HUES48 (cell line): ENCODE measurements at regions not wholly inside any gene's neighbourhood (a gene's known extent, or its start where the extent isn't known, plus 50 kb on each side); places are given as distances from the start of the nearest gene placed in this dataset.

Source experiments
- H3K27ac ChIP-seq: one replicate; pipeline ENCODE4 v1.7.0; 2013; ENCODE audit warnings: low read depth, low read length, inconsistent platforms
- H3K27me3 ChIP-seq: 2 replicates; pipeline ENCODE4 v1.6.1; 2013; ENCODE audit warnings: mild to moderate bottlenecking, low read length; ENCODE audit not compliant: control insufficient read depth, insufficient read depth
- H3K36me3 ChIP-seq: 2 replicates; pipeline ENCODE4 v1.6.1; 2013; ENCODE audit warnings: low read length; ENCODE audit not compliant: control insufficient read depth, insufficient read depth
- H3K4me1 ChIP-seq: 2 replicates; pipeline ENCODE4 v1.6.1; 2013; ENCODE audit warnings: mild to moderate bottlenecking, low read length; ENCODE audit not compliant: control insufficient read depth, insufficient read depth
- H3K4me3 ChIP-seq: 2 replicates; pipeline ENCODE4 v1.5.1; 2013; ENCODE audit warnings: mild to moderate bottlenecking, low read depth, low read length
- H3K9ac ChIP-seq: 2 replicates; pipeline ENCODE4 v1.6.1; 2013; ENCODE audit warnings: mild to moderate bottlenecking, low read depth, low read length, moderate library complexity
- H3K9me3 ChIP-seq: 2 replicates; pipeline ENCODE4 v1.6.1; 2013; ENCODE audit warnings: low read length; ENCODE audit not compliant: control insufficient read depth, insufficient read depth

- H3K9me3 ChIP-seq: no peaks in the 10 kb centered on the region
- no peak overlapping the region for H3K4me3 ChIP-seq
- H3K36me3 ChIP-seq: no peaks in the 10 kb centered on the region
- H3K27me3 ChIP-seq: no peaks in the 10 kb centered on the region
- H3K27ac ChIP-seq: no peak overlapping the region
- H3K4me1 ChIP-seq: no peaks in the 10 kb centered on the region; the same call in 1 of the 2 replicates
- no peak overlapping the region for H3K9ac ChIP-seq
These were observed 114.3 kb downstream of the SNAPC1 start for GRCh38 chr14:61876362-61877034.

GRCh38 chr14:61877035-61877390 lies 114.8 kb downstream of the SNAPC1 start:
- Histone ChIP-seq H3K27me3 (no peaks in the 10 kb centered on the region), H3K4me3 (no peak overlapping the region), H3K9ac (no peak overlapping the region), H3K4me1 (no peaks in the 10 kb centered on the region; the same call in 1 of the 2 replicates), H3K9me3 (no peaks in the 10 kb centered on the region), H3K27ac (no peak overlapping the region), H3K36me3 (no peaks in the 10 kb centered on the region)

DNA sequence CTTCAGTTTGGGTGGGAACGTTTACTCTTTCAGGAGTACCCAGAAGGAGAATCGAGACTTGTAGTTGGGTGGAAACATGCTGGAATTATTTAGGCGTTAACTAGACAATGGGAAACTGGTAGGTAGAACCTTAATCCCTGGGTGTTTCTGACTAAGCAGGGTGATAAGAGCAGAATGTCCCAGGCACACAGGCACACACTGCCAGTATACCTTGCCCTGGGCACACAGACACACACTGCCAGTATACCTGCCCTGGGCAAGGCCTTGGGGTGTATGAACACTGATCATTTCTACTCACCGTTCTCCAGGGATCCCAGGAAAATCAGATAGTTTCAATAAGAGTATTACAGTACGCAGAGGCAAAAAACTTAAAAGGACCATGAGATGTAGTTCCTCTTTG lies 115.5 kb downstream of the SNAPC1 start:
- Histone ChIP-seq H3K4me3 (no peak overlapping the region), H3K4me1 (no peaks in the 10 kb centered on the region; the same call in 1 of the 2 replicates), H3K9me3 (no peaks in the 10 kb centered on the region), H3K27me3 (no peaks in the 10 kb centered on the region), H3K36me3 (no peaks in the 10 kb centered on the region), H3K27ac (no peak overlapping the region), H3K9ac (no peak overlapping the region)

GRCh38 chr14:61878931-61879330 lies 116.7 kb downstream of the SNAPC1 start:
- no peak overlapping the region for H3K27ac ChIP-seq
- H3K36me3 ChIP-seq: no peaks in the 10 kb centered on the region
- no peak overlapping the region for H3K9ac ChIP-seq
- no peaks in the 10 kb centered on the region for H3K27me3 ChIP-seq
- H3K4me1 ChIP-seq: no peaks in the 10 kb centered on the region; the same call in 1 of the 2 replicates
- H3K9me3 ChIP-seq: no peaks in the 10 kb centered on the region
- no peak overlapping the region for H3K4me3 ChIP-seq

DNA sequence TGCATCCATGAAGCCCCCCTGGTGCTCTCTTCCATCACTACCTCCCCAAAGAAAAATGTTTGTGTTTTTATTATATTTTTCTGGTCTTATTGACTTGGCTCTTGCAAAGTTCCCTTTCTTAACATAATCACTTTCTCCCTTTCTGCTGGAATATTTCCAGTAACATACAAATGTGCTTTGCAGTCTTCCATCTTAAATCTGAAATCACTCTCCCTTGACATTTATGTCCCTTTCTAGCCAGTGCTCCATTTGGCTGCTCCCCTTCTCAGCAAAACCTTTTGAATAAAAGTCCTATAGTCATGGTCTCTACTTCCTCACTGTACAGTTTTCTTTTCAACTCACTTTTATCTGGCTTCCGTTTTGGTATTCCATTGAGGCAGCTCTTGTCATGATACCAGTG lies 118.8 kb downstream of the SNAPC1 start:
- H3K36me3 ChIP-seq: no peaks in the 10 kb centered on the region
- H3K4me1 ChIP-seq: no peaks in the 10 kb centered on the region; the same call in 1 of the 2 replicates
- no peaks in the 10 kb centered on the region for H3K9me3 ChIP-seq
- H3K27me3 ChIP-seq: no peaks in the 10 kb centered on the region
- no peak overlapping the region for H3K4me3 ChIP-seq
- no peak overlapping the region for H3K9ac ChIP-seq
- H3K27ac ChIP-seq: no peak overlapping the region

DNA sequence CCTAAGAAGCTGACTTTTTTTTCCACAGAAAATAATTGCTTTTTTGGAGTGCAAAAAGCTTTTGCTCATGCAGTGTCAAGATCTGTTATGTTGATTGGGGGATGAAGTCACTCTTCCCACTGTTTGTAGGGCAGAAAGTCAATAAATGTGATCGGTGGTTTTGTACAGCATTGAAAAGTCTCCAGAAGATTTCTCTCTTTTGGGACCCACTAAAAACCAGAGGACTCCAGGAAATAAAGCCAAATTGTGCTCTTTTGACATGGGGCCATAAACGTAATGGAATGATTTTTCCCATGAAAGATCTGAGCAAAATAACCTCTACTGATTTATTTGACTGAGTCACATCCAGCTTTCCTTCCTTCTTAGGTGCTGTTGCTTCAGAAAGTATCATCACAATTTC lies 122.5 kb downstream of the SNAPC1 start:
- no peaks in the 10 kb centered on the region for H3K9me3 ChIP-seq
- H3K4me1 ChIP-seq: no peaks in the 10 kb centered on the region; the same call in 1 of the 2 replicates
- H3K27ac ChIP-seq: no peak overlapping the region
- no peak overlapping the region for H3K4me3 ChIP-seq
- H3K9ac ChIP-seq: no peak overlapping the region
- H3K27me3 ChIP-seq: no peaks in the 10 kb centered on the region
- H3K36me3 ChIP-seq: no peaks in the 10 kb centered on the region

DNA sequence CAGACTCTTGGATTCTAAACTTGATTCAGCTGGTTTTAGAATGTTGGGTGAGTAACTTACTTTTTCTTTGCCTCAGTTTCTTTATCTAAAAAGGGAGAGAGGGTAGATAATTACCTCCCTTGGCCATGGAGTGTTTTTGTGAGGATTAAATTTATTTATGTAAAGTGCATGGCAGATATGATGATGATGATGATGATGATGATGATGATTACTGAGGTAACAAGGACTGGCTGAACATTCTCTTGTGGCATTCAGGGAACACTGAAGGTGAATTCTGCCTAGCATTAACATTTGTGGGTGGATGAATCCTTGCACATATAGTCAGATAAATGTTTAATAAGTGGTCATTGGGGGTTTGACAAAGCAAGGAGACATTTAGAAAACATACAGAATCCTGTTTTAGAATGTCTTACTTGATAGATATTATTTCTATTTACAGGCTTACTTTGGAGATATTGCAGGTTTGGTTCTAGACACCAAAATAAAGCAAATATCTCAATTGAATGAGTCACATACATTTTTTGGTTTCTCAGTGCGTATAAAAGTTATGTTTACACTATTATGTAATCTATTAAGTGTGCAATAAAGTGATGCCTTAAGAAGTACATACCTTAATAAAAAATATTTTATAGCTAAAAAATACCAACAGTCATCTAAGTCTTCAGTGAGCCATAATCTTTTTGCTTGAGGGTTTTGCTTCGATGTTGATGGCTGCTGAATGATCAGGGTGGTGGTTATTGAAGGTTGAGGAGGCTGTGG lies 123.2 kb downstream of the SNAPC1 start:
- Histone ChIP-seq H3K27ac (no peak overlapping the region), H3K9me3 (no peaks in the 10 kb centered on the region), H3K4me1 (no peaks in the 10 kb centered on the region; the same call in 1 of the 2 replicates), H3K27me3 (no peaks in the 10 kb centered on the region), H3K9ac (no peak overlapping the region), H3K36me3 (no peaks in the 10 kb centered on the region), H3K4me3 (no peak overlapping the region)

- Histone ChIP-seq H3K9ac (no peak overlapping the region), H3K27ac (no peak overlapping the region), H3K9me3 (no peaks in the 10 kb centered on the region), H3K4me1 (peaks cover 15% of the 10 kb centered on the region), H3K27me3 (no peaks in the 10 kb centered on the region), H3K4me3 (no peak overlapping the region), H3K36me3 (no peaks in the 10 kb centered on the region)
These were observed 125.4 kb downstream of the SNAPC1 start for GRCh38 chr14:61887628-61888027.

- H3K36me3 ChIP-seq: no peaks in the 10 kb centered on the region
- no peak overlapping the region for H3K4me3 ChIP-seq
- H3K27me3 ChIP-seq: no peaks in the 10 kb centered on the region
- H3K4me1 ChIP-seq: peaks cover 19% of the 10 kb centered on the region
- H3K27ac ChIP-seq: no peak overlapping the region
- H3K9me3 ChIP-seq: no peaks in the 10 kb centered on the region
- no peak overlapping the region for H3K9ac ChIP-seq
These were observed 127.7 kb downstream of the SNAPC1 start for GRCh38 chr14:61889914-61890351.

DNA sequence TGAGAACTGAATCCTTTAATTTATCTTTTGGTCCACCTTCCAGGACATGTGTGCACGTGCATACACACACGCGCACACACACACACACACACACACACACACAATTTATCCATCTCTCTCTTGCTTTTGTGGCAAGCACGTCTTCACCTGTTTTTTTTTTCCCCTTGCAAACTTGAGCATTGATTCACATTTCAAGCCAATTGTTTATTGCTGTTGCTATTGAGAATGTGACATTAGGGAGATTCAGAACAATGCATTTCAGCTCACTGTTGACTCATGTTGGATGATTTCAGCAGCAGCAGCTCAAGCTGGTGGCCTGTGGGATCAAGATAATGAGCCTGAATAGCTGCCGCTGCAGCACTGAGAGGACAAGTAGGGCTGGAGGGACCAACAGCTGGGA lies 128.9 kb downstream of the SNAPC1 start:
- Histone ChIP-seq H3K27ac (peak overlapping the region; percentile 24), H3K36me3 (no peaks in the 10 kb centered on the region), H3K4me1 (peaks cover 19% of the 10 kb centered on the region), H3K27me3 (no peaks in the 10 kb centered on the region), H3K9me3 (no peaks in the 10 kb centered on the region), H3K4me3 (no peak overlapping the region), H3K9ac (no peak overlapping the region)

- no peaks in the 10 kb centered on the region for H3K27me3 ChIP-seq
- H3K9ac ChIP-seq: no peak overlapping the region
- H3K27ac ChIP-seq: no peak overlapping the region
- no peaks in the 10 kb centered on the region for H3K9me3 ChIP-seq
- H3K4me3 ChIP-seq: no peak overlapping the region
- H3K4me1 ChIP-seq: peaks cover 19% of the 10 kb centered on the region
- H3K36me3 ChIP-seq: no peaks in the 10 kb centered on the region
These were observed 129.6 kb downstream of the SNAPC1 start for GRCh38 chr14:61891810-61892209.
